HEK293T (cell line): ENCODE measurements at regions not wholly inside any gene's neighbourhood (a gene's known extent, or its start where the extent isn't known, plus 50 kb on each side); places are given as distances from the start of the nearest gene placed in this dataset.

Experiments
- BHLHE40 ChIP-seq: fragments of 450-650 bp; IDR thresholded peaks from 2 replicates; pipeline ENCODE4 v1.6.1; 2016; ENCODE audit warnings: mild to moderate bottlenecking, moderate library complexity, borderline replicate concordance
- CTBP1 ChIP-seq: fragments of 450-650 bp; IDR thresholded peaks from 2 replicates; pipeline ENCODE4 v1.6.1; 2016; ENCODE audit warnings: borderline replicate concordance
- ELF4 ChIP-seq: fragments of 450-650 bp; IDR thresholded peaks from 2 replicates; pipeline ENCODE4 v1.6.1; 2017; ENCODE audit warnings: antibody characterized with exemption
- FOXA1 ChIP-seq: fragments of 450-650 bp; IDR thresholded peaks from 2 replicates; pipeline ENCODE4 v1.6.1; 2016; ENCODE audit warnings: mild to moderate bottlenecking
- FOXK2 ChIP-seq: fragments of 450-650 bp; IDR thresholded peaks from 2 replicates; pipeline ENCODE4 v1.6.1; 2016; ENCODE audit warnings: mild to moderate bottlenecking
- FOXM1 ChIP-seq: fragments of 450-650 bp; IDR thresholded peaks from 2 replicates; pipeline ENCODE4 v1.6.1; 2017; ENCODE audit warnings: mild to moderate bottlenecking, borderline replicate concordance
- HDGF ChIP-seq: fragments of 450-650 bp; IDR thresholded peaks from 2 replicates; pipeline ENCODE4 v1.6.1; 2017; ENCODE audit warnings: antibody characterized with exemption, borderline replicate concordance
- LEF1 ChIP-seq: fragments of 450-650 bp; IDR thresholded peaks from 2 replicates; pipeline ENCODE4 v1.6.1; 2017; ENCODE audit warnings: mild to moderate bottlenecking, borderline replicate concordance
- NFRKB ChIP-seq: fragments of 450-650 bp; IDR thresholded peaks from 2 replicates; pipeline ENCODE4 v1.6.1; 2016; ENCODE audit warnings: mild to moderate bottlenecking, moderate library complexity
- PKNOX1 ChIP-seq: fragments of 450-650 bp; IDR thresholded peaks from 2 replicates; pipeline ENCODE4 v1.6.1; 2016
- SP1 ChIP-seq: fragments of 450-650 bp; IDR thresholded peaks from 2 replicates; pipeline ENCODE4 v1.6.1; 2017
- SUZ12 ChIP-seq: fragments of 450-650 bp; IDR thresholded peaks from 2 replicates; pipeline ENCODE4 v1.6.1; 2016; ENCODE audit warnings: mild to moderate bottlenecking
- TARDBP ChIP-seq: fragments of 450-650 bp; IDR thresholded peaks from 2 replicates; pipeline ENCODE4 v1.6.1; 2016
- ZNF384 ChIP-seq: fragments of 450-650 bp; IDR thresholded peaks from 2 replicates; pipeline ENCODE4 v1.6.1; 2016

GRCh38 chr18:30787410-30787809, 255.1 kb downstream of the DSC3 start:
- no peak for TF ChIP-seq PKNOX1
- no peak for TF ChIP-seq SUZ12
- TF ChIP-seq ELF4, result no peak
- no peak for TF ChIP-seq SP1
- no peak for TF ChIP-seq FOXA1
- TF ChIP-seq HDGF, result no peak
- TF ChIP-seq LEF1, result no peak
- no peak for TF ChIP-seq FOXK2
- TF ChIP-seq TARDBP, result no peak
- no peak for TF ChIP-seq ZNF384
- no peak for TF ChIP-seq BHLHE40
- TF ChIP-seq NFRKB, result no peak
- TF ChIP-seq CTBP1, result no peak
- no peak for TF ChIP-seq FOXM1
